NCI-H128 (cell line): ENCODE measurements at regions not wholly inside any gene's neighbourhood (a gene's known extent, or its start where the extent isn't known, plus 50 kb on each side); places are given as distances from the start of the nearest gene placed in this dataset.

Experiments
- DNase-seq: peaks from one replicate; lab custom pipeline; 2025; ENCODE audit not compliant: unreplicated experiment; lab: John Stamatoyannopoulos, UW

- DNase-seq = no peak
These were observed 109.0 kb downstream of the TFAP2A start for GRCh38 chr6:10305790-10306415.

- DNase-seq = no peak
These were observed 111.0 kb downstream of the TFAP2A start for GRCh38 chr6:10303608-10304506.

GRCh38 chr6:10302566-10303235 is 112.2 kb downstream of the TFAP2A start:
- no peak for DNase-seq

GRCh38 chr6:10300071-10300470 is 114.8 kb downstream of the TFAP2A start:
- DNase-seq = no peak

GRCh38 chr6:10297832-10298231 is 117.0 kb downstream of the TFAP2A start:
- no peak for DNase-seq

GRCh38 chr6:10278746-10279145 is 136.1 kb downstream of the TFAP2A start:
- no peak for DNase-seq

- no peak for DNase-seq
These were observed 138.1 kb downstream of the TFAP2A start for GRCh38 chr6:10276660-10277287.

GRCh38 chr6:10276106-10276505 is 138.8 kb downstream of the TFAP2A start:
- no peak for DNase-seq

- DNase-seq = no peak
These were observed 142.3 kb downstream of the TFAP2A start for GRCh38 chr6:10272591-10272990.

GRCh38 chr6:10271982-10272381 is 142.9 kb downstream of the TFAP2A start:
- DNase-seq = no peak

GRCh38 chr6:10269814-10270472 is 144.9 kb downstream of the TFAP2A start:
- DNase-seq = no peak

- no peak for DNase-seq
These were observed 146.1 kb downstream of the TFAP2A start for GRCh38 chr6:10268611-10269310.

GRCh38 chr6:10268111-10268510 is 146.8 kb downstream of the TFAP2A start:
- DNase-seq = no peak

- DNase-seq = no peak
These were observed 148.4 kb downstream of the TFAP2A start for GRCh38 chr6:10266462-10266861.

GRCh38 chr6:10266061-10266460 is 148.8 kb downstream of the TFAP2A start:
- no peak for DNase-seq

GRCh38 chr6:10262505-10262904 is 152.4 kb downstream of the TFAP2A start:
- DNase-seq = no peak

- no peak for DNase-seq
These were observed 155.2 kb downstream of the TFAP2A start for GRCh38 chr6:10259671-10260070.

GRCh38 chr6:10258341-10258740 is 156.5 kb downstream of the TFAP2A start:
- DNase-seq = no peak

GRCh38 chr6:10256113-10256690 is 158.7 kb downstream of the TFAP2A start:
- DNase-seq = no peak

GRCh38 chr6:10250655-10251220 is 164.1 kb downstream of the TFAP2A start:
- no peak for DNase-seq
